ENCODE measurements at regions not wholly inside any gene's neighbourhood (a gene's known extent, or its start where the extent isn't known, plus 50 kb on each side); places are given as distances from the start of the nearest gene placed in this dataset.

- no peak for TF ChIP-seq JUN (IDR thresholded peaks at IDR 0.05; ENCODE audit: borderline replicate concordance, low read depth, low read length)
- no peak for TF ChIP-seq JUN (CRISPR knock-in tag; IDR thresholded peaks at IDR 0.05; ENCODE audit: borderline replicate concordance)
- no peak for TF ChIP-seq ZNF277 (CRISPR knock-in tag; IDR thresholded peaks at IDR 0.05; ENCODE audit: borderline replicate concordance)
- TF ChIP-seq ZFX (CRISPR knock-in tag; IDR thresholded peaks at IDR 0.05) = no peak
- TF ChIP-seq MYNN (IDR thresholded peaks at IDR 0.05) = no peak
- no peak for TF ChIP-seq MYNN (CRISPR knock-in tag; IDR thresholded peaks at IDR 0.05)
- no peak for TF ChIP-seq TCF3 (CRISPR knock-in tag; IDR thresholded peaks at IDR 0.05)
- TF ChIP-seq ZNF324 (CRISPR knock-in tag; IDR thresholded peaks at IDR 0.05) = no peak
- no peak for TF ChIP-seq MYC (IDR thresholded peaks at IDR 0.05; ENCODE audit: low read depth, low read length)
- TF ChIP-seq MYC (CRISPR knock-in tag; IDR thresholded peaks at IDR 0.05; ENCODE audit: borderline replicate concordance, low read depth) = no peak
- no peak for TF ChIP-seq POLR2A (conservative IDR thresholded peaks at IDR 0.05)
- TF ChIP-seq ZNF512 (tag; IDR thresholded peaks at IDR 0.05) = no peak
Observed at GRCh38 chr9:18357321-18357720, 116.6 kb upstream of the ADAMTSL1 start.

Data from K562 (cell line).